HG03378 (cell line): ENCODE measurements at regions not wholly inside any gene's neighbourhood (a gene's known extent, or its start where the extent isn't known, plus 50 kb on each side); places are given as distances from the start of the nearest gene placed in this dataset.
"Not testable (repeated sequence)": the region's sequence is repeated elsewhere in the genome, so short reads cannot be mapped to it uniquely, and the experiment has no call there.

Experiments used
- ATAC-seq: cut with Tn5 transposase; IDR thresholded peaks from one replicate; pipeline ENCODE4 v1.9.1; 2021; ENCODE audit warnings: mild to moderate bottlenecking, moderate library complexity; ENCODE audit not compliant: unreplicated experiment

DNA sequence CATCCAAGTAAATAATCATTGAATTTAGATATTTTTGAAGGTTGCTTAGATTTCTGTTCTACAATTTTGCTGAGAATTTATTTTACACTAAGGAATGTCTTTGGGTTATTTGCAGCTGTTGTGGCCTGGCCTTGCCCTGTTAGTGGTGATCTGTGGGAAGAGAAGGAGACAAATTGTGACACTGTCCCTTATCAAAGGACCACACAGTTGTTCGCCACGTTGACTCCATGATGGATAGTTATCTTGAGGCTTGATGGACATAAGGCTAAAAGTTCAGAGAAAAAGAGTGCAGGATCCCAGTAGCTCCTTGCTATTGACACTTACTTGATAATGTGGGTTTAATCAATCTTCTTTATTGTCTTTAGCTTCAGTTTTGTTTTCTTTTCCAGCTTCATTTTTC is 186.6 kb upstream of the MEF2C start:
- no peak for ATAC-seq

DNA sequence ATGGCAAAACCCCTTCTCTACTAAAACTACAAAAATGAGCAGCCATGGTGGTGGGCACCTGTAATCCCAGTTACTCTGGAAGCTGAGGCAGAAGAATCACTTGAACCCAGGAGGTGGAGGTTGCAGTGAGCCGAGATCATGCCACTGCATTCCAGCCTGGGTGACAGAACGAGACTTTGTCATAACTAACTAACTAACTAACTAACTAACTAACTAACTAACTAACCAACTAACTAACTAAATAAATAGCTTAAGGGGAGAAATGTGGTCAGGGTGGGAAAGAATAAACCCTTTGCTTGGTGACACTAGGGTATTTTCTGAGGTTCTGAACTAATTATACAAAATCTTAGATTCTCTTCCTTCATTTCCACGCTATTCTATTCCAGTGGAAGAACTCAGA is 184.4 kb upstream of the MEF2C start:
- ATAC-seq = no peak

- ATAC-seq = peak; percentile 84
Observed at GRCh38 chr5:89065919-89066318, 182.9 kb upstream of the MEF2C start.

DNA sequence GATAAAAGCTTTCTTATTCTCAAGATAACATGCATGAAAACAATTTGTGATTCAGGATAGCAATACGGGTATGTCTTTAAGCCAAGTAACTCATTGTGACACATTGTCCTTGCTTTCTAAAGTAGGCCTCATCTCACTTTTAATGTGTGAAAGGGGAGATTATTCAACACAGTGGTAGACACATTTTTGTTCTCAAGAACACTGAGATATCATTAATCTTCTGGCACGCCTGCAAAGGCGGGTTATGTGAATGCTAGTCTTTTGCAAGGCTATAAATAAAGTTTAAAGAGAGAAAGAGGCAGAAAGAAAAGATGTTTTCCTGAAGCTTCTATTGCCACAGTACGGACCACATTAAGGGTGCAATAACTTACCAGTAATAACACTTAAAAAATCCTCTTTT is 181.8 kb upstream of the MEF2C start:
- ATAC-seq = no peak

DNA sequence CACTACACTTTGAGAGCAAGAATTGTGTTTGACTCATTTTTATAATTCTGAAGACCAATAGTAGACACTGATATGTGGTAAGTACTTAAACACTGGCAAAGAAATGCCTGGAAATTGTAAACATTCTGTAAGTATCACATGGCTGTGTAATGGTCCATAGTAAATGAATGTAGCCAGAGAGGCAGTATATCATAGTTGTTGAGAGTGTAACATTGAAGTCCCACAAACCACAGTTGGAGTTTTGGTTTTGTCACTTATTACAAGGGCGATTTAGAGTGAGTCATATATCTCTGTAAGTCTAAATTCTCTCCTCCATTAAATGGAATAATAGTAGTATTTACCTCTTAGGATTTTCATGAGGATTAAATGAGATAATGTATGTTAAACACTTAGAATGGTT is 181.1 kb upstream of the MEF2C start:
- ATAC-seq = peak; percentile 84

DNA sequence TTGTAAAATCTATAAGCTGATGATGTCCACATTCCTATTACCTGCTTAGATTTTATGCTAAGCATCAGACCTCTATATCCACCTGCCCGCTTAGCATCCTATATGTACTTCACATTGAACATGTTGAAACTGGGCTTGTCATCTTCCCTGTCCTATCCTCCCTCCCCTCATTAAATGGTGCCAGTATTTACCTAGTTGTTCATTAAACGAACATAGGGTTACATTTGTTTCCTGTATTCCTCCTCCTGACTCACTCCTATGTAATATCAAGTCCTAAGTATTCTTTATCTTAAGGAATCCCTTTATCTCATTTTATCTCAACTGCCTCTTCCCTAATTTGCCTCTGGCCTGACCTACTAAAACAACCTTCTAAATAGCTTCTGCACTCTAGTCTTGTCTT is 177.8 kb upstream of the MEF2C start:
- no peak for ATAC-seq

GRCh38 chr5:89059274-89059673 is 176.3 kb upstream of the MEF2C start:
- no peak for ATAC-seq

DNA sequence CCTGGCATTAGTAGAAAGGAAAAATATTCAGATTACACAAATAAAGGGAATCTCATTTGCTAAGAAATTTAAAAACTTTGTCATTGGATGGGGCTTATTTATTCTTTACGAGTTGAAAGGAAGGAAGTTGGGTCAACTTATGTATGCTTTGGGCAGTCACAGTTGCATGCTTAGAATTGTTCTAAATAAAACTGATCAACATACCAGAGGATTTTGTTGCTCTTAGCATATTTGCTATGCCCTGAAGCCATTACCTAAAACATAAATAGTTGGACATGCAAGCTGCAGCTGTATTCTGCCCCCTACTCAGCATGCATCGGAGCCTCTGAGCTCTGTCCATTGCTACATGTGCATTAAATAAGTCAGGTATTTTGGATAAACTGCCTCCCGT is 172.7 kb upstream of the MEF2C start:
- no peak for ATAC-seq

- ATAC-seq = no peak
Observed at GRCh38 chr5:89055015-89055694, 172.2 kb upstream of the MEF2C start.

DNA sequence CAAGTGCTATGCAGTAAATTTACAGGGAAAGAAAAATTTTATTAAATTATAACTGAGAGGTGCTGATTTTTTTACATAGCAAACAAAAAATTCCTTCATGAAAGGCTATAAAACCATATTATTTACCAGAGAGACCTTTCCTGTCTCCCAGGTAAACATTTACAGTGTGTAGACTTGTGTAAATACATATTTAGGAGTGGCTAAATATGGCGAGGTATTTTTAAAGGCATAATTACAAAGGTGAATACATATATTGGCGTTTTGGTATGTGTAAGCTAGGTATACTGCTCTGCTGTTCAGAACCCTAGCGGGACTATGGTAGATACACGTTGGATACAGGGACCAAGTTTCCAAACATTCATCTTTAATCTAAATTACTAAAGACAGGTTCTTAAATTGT is 170.6 kb upstream of the MEF2C start:
- no peak for ATAC-seq

DNA sequence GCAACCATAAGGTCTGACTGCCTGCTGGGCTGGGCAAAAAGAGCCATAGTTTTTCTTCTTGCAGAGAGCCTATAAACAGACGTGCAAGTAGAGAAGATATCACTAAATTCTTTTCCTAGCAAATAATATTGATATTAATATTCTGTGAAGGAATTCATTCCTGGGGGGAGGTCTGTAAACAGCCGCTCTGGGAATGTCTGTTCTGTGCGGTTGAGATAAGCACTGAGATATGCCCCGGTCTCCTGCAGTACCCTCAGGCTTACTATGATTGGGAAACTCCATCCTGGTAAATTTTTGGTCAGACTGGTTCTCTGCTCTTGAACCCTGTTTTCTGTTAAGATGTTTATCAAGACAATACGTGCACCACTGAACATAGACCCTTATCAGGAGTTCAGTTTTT is 167.1 kb upstream of the MEF2C start:
- ATAC-seq = not testable (repeated sequence)

- ATAC-seq = no peak
Observed at GRCh38 chr5:89047571-89047970, 164.6 kb upstream of the MEF2C start.

- ATAC-seq = no peak
Observed at GRCh38 chr5:89045216-89045615, 162.2 kb upstream of the MEF2C start.

DNA sequence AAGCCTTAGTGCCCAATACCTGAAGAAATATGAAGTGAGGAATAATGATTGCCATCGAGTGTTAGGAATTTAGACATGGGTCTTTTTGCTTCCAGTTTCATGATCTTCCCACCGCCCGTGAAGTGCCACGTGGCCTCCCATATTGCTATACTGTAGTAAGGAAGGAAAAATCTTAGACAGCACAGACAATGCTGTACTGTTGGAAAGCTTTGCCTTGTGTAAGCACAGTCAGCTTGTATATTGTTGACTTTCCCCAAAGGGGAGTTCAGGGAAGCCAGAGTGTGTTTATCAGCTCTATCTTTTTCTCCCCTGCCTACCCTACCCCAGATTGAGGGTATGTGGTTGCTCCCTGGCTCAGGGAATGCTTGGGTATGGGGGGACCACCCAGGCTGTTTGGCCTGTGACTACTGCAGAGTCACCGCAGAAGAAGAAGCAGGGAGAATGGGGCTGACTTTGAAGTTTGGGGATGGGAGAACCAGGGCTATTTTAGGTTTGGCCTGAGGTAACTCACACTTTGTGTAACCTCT is 161.8 kb upstream of the MEF2C start:
- ATAC-seq = no peak

GRCh38 chr5:89043676-89044075 is 160.7 kb upstream of the MEF2C start:
- peak; percentile 92 for ATAC-seq

GRCh38 chr5:89042746-89043145 is 159.8 kb upstream of the MEF2C start:
- no peak for ATAC-seq

GRCh38 chr5:89041976-89042375 is 159.0 kb upstream of the MEF2C start:
- ATAC-seq = no peak

- ATAC-seq = no peak
Observed at GRCh38 chr5:89041249-89041779, 158.3 kb upstream of the MEF2C start.

DNA sequence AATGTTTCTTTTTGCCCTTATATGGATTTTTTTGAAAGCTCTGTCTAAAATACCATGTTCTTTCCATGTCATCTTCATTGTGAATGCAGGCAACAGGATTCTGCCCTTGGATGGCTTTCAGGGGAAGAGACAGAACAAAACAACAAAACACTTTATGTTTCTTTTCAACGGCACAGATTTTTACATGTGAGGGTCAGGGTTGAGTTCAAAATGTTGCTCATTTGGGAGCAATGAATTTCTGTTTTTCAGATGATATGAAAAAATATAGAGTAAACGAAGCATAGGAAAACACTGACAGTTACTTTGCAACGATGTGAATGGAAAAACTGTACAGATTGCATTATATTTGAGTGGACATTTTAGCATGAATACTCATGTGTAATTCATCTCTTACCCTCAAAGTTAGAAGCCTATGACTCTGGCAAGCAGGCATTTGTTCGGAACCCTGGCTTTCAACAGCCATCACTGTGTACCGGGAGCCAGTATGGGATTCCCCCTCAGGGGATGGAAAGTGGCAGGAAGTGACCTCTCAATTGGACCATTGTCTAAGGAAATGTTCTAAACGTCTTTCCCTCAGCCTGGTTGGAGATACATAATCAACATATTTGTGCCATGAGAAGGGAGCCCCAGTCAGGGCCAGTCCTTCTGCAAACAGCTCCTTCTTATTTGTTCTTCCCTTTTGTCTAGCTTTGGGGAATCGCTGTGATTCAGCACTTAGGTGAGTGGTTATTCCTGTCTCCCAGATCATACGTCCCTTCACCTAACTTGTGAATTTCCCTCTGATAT is 153.9 kb upstream of the MEF2C start:
- ATAC-seq = no peak

DNA sequence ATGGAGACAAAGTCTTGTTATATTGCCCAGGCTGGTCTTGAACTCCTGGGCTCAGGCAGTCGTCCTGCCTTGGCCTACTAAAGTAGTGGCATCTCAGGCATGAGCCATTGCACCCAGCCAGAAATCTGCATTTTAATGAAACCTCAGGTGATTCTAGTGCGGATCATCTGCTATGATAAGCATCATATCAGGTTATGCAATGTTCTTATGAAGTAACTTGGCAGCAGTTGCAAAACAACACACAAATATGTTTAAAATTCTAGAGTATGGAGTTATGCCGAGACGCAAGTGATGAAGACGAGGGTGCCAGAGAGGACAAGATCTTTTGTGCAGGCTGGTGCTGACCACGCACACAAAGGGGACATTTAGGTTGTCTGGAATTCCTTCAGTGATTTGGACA is 153.2 kb upstream of the MEF2C start:
- ATAC-seq = no peak

DNA sequence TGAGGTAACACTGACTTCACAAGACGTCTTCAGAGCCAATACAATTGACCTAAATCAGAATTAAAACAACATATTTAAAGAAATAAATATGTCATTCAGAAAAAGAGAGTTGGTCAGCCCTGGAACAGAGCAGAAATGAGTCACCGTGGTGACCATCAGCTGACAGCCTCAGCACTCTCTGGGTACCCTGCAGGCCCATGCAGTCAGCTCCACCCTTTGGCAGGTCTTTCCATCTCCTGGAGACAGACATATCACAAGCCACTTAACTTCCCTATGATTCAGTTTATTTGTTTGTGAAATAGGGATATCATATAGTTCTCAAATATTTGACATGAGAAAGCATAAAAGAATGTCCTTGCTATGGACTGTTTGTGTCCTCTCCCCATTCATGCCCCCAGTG is 151.6 kb upstream of the MEF2C start:
- ATAC-seq = peak; percentile 64

DNA sequence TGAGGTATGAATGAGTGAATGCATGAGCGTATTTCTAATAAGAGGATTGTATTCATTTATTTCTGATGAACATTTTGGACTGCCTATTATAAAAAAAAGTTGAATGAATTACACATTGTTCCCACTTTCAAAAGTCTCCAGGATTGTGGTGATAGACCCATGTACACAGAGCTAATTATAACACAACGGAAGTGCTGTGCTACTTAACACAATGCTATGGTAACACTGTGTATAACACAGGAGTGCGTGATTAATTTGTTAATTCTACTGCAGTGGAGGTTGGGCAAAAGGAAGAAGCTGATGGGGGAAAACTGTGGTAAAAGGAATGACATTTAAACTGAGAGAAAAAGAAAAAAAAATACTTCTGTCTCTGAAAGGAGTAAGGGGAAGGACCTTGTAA is 147.8 kb upstream of the MEF2C start:
- no peak for ATAC-seq
